A549 (cell line): ENCODE measurements at regions not wholly inside any gene's neighbourhood (a gene's known extent, or its start where the extent isn't known, plus 50 kb on each side); places are given as distances from the start of the nearest gene placed in this dataset.

Experiments used
- REST ChIP-seq: fragments of 200-600 bp; sonication (generic); IDR thresholded peaks from 2 replicates; pipeline ENCODE4 v1.6.1; 2016; ENCODE audit warnings: antibody characterized with exemption, mild to moderate bottlenecking, moderate library complexity
- TF ChIP-seq, protein P1 (sequence below): fragments of >200 bp; sonication (Bioruptor Twin); formaldehyde crosslinking; IDR thresholded peaks from 3 replicates; pipeline ENCODE4 v1.5.1; 2016

DNA sequence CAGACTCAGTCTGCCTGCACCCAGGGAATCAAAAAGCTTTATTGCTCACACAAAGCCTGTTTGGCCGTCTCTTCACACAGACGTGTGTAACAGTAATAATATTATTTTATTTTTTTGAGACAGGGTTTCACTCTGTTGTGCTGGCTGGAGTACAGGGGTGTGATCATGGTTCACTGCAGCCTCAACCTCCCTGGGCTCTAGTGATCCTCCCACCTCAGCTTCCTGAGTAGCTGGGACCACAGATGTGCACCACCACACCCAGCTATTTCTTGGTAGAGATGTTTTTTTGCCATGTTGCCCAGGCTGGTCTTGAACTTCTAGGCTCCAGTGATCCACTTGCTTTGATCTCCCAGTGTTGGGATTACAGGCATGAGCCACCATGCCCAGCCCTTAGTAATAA, 88.4 kb upstream of the DCD start:
- no peak for TF ChIP-seq REST
- TF ChIP-seq, protein P1, sequence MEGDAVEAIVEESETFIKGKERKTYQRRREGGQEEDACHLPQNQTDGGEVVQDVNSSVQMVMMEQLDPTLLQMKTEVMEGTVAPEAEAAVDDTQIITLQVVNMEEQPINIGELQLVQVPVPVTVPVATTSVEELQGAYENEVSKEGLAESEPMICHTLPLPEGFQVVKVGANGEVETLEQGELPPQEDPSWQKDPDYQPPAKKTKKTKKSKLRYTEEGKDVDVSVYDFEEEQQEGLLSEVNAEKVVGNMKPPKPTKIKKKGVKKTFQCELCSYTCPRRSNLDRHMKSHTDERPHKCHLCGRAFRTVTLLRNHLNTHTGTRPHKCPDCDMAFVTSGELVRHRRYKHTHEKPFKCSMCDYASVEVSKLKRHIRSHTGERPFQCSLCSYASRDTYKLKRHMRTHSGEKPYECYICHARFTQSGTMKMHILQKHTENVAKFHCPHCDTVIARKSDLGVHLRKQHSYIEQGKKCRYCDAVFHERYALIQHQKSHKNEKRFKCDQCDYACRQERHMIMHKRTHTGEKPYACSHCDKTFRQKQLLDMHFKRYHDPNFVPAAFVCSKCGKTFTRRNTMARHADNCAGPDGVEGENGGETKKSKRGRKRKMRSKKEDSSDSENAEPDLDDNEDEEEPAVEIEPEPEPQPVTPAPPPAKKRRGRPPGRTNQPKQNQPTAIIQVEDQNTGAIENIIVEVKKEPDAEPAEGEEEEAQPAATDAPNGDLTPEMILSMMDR: no peak
